Retinal pigment epithelial cell (primary cell): ENCODE measurements at regions not wholly inside any gene's neighbourhood (a gene's known extent, or its start where the extent isn't known, plus 50 kb on each side); places are given as distances from the start of the nearest gene placed in this dataset.

Source experiments
- DNase-seq: peaks from one replicate; pipeline ENCODE4 v3.0.0-alpha.2; 2010; ENCODE audit warnings: low read depth
- H3K4me3 ChIP-seq: 2 replicates; pipeline ENCODE4 v1.5.1; 2011; ENCODE audit warnings: mild to moderate bottlenecking, low read length, control low read depth, moderate library complexity
- TF ChIP-seq, protein P1 (sequence below): conservative IDR thresholded peaks from 2 replicates; pipeline ENCODE4 v1.5.1; 2011; ENCODE audit warnings: low read depth, low read length, control low read depth, inconsistent platforms

DNA sequence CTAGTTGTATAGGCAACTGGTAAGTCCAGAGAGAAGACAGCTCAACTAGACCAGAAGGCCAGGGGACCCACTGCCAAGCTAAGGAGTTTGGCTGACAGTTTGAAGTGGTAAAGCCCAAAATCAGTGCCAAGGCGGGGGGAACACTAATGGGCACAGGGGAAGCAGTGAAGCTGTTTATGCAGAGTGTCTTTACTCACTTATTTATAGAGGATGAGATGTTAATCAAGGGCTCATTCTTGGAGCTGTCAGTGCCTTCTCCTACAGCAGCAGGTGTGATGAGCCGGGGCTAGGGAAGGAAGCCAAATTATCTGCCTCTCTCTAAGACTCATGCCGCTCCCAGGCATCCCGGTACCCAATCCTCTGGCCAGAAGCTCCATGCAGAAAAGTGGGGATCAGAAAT is 75.2 kb upstream of the GALNT10 start:
- no peak overlapping the region for H3K4me3 ChIP-seq
- TF ChIP-seq, protein P1, sequence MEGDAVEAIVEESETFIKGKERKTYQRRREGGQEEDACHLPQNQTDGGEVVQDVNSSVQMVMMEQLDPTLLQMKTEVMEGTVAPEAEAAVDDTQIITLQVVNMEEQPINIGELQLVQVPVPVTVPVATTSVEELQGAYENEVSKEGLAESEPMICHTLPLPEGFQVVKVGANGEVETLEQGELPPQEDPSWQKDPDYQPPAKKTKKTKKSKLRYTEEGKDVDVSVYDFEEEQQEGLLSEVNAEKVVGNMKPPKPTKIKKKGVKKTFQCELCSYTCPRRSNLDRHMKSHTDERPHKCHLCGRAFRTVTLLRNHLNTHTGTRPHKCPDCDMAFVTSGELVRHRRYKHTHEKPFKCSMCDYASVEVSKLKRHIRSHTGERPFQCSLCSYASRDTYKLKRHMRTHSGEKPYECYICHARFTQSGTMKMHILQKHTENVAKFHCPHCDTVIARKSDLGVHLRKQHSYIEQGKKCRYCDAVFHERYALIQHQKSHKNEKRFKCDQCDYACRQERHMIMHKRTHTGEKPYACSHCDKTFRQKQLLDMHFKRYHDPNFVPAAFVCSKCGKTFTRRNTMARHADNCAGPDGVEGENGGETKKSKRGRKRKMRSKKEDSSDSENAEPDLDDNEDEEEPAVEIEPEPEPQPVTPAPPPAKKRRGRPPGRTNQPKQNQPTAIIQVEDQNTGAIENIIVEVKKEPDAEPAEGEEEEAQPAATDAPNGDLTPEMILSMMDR = no peak
- DNase-seq = no peak

DNA sequence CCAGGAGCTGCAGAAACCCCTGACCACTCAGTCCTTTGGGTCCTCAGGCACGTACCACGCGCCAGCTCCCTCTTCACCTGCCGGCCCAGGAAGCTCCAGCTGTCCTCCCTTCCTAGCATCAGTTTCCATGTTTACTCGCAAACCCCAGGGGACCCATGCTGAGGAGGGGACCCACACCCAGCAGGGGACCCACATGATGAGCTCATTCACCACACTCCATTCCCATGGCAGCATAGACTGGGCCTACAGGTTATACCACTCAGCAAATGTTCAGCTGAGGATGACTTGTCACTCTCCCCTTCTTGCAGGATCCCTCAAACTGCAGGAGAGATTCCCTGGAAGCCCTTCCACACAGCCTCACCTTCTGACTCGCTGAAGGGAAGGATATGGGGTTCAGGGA is 73.5 kb upstream of the GALNT10 start:
- TF ChIP-seq, protein P1 = no peak
- H3K4me3 ChIP-seq = no peak overlapping the region
- DNase-seq = no peak

DNA sequence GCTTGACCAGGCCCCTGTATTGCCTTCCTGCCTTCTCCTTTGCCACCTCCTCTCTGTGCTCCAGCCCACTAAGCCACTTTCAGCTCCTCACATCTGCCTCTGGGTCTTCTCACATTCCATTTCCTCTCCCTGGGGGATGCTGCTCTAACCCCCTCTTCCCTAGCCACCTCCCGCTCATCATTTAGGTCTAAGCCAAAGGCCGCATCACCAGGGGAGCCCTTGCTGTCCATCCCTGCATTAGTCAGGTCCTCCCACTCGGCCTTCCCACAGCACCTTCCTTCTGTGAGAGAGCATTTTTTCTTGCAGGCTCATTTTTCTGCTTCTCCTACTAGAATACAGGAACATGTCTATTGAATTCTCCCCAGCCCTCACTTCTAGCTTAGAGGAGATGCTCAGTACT is 72.6 kb upstream of the GALNT10 start:
- DNase-seq = no peak
- TF ChIP-seq, protein P1 = no peak
- no peak overlapping the region for H3K4me3 ChIP-seq

DNA sequence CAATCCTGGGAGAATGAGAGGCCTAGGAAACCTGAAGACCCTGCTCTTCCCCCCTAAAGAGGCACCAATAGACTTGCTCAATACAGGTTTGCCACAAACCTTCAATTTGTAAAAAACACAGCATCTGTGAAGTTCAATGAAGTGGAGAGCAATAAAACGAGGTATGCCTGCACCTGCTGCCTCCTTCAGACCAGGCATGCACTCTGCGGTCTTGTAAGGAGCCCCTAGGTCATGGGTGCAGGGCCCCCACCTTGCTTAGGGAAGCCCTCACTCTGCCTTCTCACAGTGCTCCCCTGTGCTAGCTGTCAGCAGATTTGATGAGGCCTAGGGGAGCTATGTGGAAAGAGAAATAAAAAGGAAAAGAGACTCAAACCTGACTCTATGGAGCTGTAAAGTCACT is 72.1 kb upstream of the GALNT10 start:
- DNase-seq = no peak
- no peak overlapping the region for H3K4me3 ChIP-seq
- TF ChIP-seq, protein P1 = no peak

DNA sequence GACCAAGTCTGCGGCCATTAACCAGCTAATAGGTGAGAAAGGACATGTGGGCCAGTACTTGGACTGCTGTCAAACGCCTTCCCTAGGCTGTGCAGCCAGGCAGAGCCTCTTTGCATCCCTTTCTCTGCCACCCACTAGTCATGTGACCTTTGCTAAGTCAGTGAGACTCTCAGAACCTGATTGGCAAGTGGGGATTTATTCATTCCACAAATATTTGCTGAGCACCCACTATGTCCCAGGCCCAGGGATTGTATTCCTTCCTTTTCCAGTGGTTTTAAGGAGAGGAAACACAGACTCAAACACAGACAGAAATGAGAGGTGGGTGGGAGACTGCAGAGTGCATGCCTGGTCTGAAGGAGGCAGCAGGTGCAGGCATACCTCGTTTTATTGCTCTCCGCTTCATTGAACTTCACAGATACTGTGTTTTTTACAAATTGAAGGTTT is 71.6 kb upstream of the GALNT10 start:
- no peak overlapping the region for H3K4me3 ChIP-seq
- TF ChIP-seq, protein P1 = peak; percentile 42
- DNase-seq = peak; percentile 70

DNA sequence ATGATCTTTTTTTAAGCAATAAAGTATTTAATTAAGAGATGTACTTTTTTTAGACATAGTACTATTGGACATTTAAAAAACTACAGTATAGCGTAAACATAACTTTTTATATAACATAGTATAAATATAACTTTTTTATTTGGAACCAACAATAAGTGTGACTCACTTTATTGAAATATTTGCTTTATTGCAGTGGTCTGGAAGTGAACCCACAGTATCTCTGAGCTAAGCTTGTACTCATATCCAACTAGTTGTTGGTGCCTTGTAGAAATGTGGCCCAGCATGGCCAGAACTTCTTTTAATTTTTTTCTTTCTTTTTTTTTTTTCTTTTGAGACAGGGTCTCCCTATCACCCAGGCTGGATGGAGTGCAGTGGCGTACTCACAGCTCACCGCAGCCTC is 61.5 kb upstream of the GALNT10 start:
- TF ChIP-seq, protein P1 = no peak
- no peak overlapping the region for H3K4me3 ChIP-seq
- no peak for DNase-seq

DNA sequence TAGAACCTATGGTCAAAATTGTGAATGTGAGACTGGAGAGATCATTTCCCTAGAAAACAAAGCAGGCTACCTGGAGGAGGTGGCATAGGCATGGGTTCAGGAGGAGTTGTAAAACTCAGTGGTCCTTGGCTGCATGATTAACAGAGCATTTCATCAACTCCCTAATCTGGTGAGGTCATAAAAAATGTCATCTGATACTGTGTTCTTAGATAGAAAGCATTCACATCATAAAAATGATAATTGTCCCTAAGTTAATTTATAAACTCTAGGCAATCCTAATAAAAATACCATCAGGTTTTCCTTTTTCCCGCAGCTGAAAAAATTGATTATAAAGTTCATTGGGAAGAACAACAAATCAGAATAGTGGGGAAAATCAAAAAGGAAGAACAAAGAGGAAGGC is 60.6 kb upstream of the GALNT10 start:
- TF ChIP-seq, protein P1 = no peak
- DNase-seq = no peak
- H3K4me3 ChIP-seq = no peak overlapping the region
